SK-N-MC (cell line): ENCODE measurements at regions not wholly inside any gene's neighbourhood (a gene's known extent, or its start where the extent isn't known, plus 50 kb on each side); places are given as distances from the start of the nearest gene placed in this dataset.

Source experiments
- DNase-seq: peaks from one replicate; pipeline ENCODE4 v3.0.0-alpha.2; 2011; ENCODE audit warnings: low read depth, low spot score
- H3K27ac ChIP-seq: fragments of 200-600 bp; sonication (generic); 2 replicates; pipeline ENCODE4 v1.5.1; 2016; ENCODE audit warnings: mixed run types
- H3K36me3 ChIP-seq: fragments of 200-600 bp; sonication (generic); 2 replicates; pipeline ENCODE4 v1.6.1; 2017; ENCODE audit warnings: antibody characterized with exemption, low read length, mixed read lengths; ENCODE audit not compliant: insufficient read depth
- H3K4me3 ChIP-seq: fragments of 200-600 bp; sonication (generic); 2 replicates; pipeline ENCODE4 v1.5.1; 2016
- H3K9ac ChIP-seq: fragments of 200-600 bp; sonication (generic); 2 replicates; pipeline ENCODE4 v1.8.0; 2017; ENCODE audit warnings: mixed run types, mixed read lengths; ENCODE audit not compliant: insufficient read length
- H3K9me3 ChIP-seq: fragments of 200-600 bp; sonication (generic); 2 replicates; pipeline ENCODE4 v1.6.1; 2017; ENCODE audit warnings: low read depth, mild to moderate bottlenecking, antibody characterized with exemption, low read length, moderate library complexity, mixed read lengths
- EZH2 ChIP-seq: fragments of 200-600 bp; sonication (generic); IDR thresholded peaks from one replicate; pipeline ENCODE4 v1.6.1; 2017; ENCODE audit warnings: antibody characterized with exemption
- FOXP2 ChIP-seq: optimal IDR thresholded peaks from 2 replicates; pipeline ENCODE3; 2011; ENCODE audit warnings: mild to moderate bottlenecking, moderate library complexity; ENCODE audit not compliant: insufficient read depth; ENCODE audit errors: extremely low read length, control extremely low read depth
- POLR2AphosphoS5 ChIP-seq: IDR thresholded peaks from 2 replicates; pipeline ENCODE4 v1.6.1; 2012; ENCODE audit warnings: mild to moderate bottlenecking, low read depth, low read length, borderline replicate concordance

DNA sequence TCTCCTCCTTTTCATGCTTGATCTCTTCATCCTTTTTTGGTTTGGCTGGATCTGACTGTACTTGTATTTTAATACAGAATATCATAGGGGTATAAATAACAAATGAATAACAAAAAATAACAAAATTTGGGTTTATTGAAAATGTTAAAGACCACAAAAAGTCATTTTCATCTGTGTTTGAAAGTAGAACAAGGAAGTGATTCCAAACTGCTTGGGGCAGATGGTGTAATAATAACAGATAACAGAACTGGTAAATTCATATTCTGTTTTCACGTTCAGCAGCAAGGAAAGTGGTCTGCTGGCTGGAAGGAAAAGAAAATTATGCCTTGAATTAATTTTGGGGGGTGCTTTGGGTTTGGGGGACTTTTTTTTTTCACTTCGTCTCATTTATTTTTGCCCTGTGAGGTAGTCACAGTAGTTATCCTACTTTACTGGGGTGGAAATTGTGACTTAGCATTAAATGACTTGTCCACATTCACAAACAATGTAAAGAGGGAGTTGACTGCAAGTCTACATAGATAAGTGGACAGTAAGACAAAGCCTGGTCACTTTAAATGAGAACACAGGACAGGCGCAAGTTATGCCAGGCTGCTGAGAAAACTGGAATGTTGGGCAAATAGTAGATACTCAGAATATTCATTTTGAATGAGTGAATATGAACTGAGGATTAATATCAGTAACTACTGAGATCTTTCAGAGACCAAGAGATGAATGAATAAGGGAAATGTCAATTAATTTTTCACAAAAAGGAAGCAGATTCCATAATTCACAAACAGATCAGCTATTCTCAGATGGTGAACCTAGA is 193.9 kb upstream of the CITED2 start:
- H3K9ac ChIP-seq = no peak overlapping the region
- DNase-seq = no peak
- no peaks in the 10 kb centered on the region for H3K36me3 ChIP-seq
- H3K4me3 ChIP-seq = no peak overlapping the region
- TF ChIP-seq EZH2 (no peak), FOXP2 (no peak), POLR2AphosphoS5 (no peak)
- H3K27ac ChIP-seq = no peak overlapping the region
- no peaks in the 10 kb centered on the region for H3K9me3 ChIP-seq

GRCh38 chr6:139567095-139567494 is 192.6 kb upstream of the CITED2 start:
- Histone ChIP-seq H3K27ac (no peak overlapping the region), H3K4me3 (no peak overlapping the region), H3K36me3 (no peaks in the 10 kb centered on the region), H3K9me3 (no peaks in the 10 kb centered on the region), H3K9ac (no peak overlapping the region)
- DNase-seq = no peak
- TF ChIP-seq FOXP2 = no peak
- TF ChIP-seq POLR2AphosphoS5 = no peak
- no peak for TF ChIP-seq EZH2

- Histone ChIP-seq H3K4me3 (no peak overlapping the region), H3K27ac (no peak overlapping the region), H3K36me3 (no peaks in the 10 kb centered on the region), H3K9ac (no peak overlapping the region), H3K9me3 (no peaks in the 10 kb centered on the region)
- DNase-seq = no peak
- TF ChIP-seq POLR2AphosphoS5 = no peak
- TF ChIP-seq EZH2 = no peak
- no peak for TF ChIP-seq FOXP2
These were observed 191.1 kb upstream of the CITED2 start for GRCh38 chr6:139565591-139565990.

DNA sequence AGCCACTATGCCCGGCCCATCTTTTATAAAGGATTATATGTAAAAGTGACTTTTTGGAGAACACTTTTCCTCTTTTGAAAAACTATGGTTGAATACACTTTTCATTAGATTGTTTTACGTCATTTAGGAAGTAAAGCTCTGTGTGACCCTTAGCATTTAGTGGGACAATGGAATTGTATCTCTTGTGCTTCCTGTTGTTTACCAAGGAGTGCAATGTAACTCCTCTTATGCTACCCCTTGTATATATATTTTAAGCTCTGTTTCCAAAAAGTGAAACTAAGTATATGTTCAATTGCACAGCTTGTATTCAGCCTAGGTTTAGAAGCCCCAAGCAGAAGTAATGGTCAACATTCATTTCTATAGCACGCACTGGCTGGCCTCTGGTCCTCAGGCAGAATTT is 183.1 kb upstream of the CITED2 start:
- DNase-seq = no peak
- Histone ChIP-seq H3K9ac (no peak overlapping the region), H3K4me3 (no peak overlapping the region), H3K9me3 (no peaks in the 10 kb centered on the region), H3K36me3 (no peaks in the 10 kb centered on the region), H3K27ac (no peak overlapping the region)
- TF ChIP-seq FOXP2 = no peak
- no peak for TF ChIP-seq POLR2AphosphoS5
- no peak for TF ChIP-seq EZH2

GRCh38 chr6:139556532-139556931 is 182.1 kb upstream of the CITED2 start:
- Histone ChIP-seq H3K9me3 (no peaks in the 10 kb centered on the region), H3K4me3 (no peak overlapping the region), H3K36me3 (no peaks in the 10 kb centered on the region), H3K27ac (no peak overlapping the region), H3K9ac (no peak overlapping the region)
- no peak for DNase-seq
- TF ChIP-seq EZH2 = no peak
- no peak for TF ChIP-seq FOXP2
- no peak for TF ChIP-seq POLR2AphosphoS5

DNA sequence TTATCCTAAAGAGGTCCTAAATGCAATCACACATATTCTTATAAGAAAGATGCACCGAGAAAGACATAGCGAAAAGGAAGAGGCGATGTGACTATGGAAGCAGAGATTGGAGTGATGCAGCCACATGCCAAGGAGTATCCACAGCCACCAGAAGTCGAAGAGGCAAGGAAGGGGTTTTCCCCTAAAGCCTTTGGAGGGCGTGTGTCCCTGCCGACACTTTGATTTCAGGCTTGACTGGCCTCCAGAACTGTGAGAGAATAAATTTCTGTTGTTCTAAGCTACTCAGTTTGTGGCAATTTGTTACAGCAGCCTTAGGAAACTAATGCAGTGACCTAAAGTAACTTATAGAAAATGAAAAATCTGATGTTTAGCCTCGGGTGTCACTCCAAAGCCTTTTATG is 179.5 kb upstream of the CITED2 start:
- Histone ChIP-seq H3K9me3 (no peaks in the 10 kb centered on the region), H3K9ac (no peak overlapping the region), H3K27ac (no peak overlapping the region), H3K36me3 (no peaks in the 10 kb centered on the region), H3K4me3 (no peak overlapping the region)
- no peak for DNase-seq
- no peak for TF ChIP-seq FOXP2
- TF ChIP-seq EZH2 = no peak

DNA sequence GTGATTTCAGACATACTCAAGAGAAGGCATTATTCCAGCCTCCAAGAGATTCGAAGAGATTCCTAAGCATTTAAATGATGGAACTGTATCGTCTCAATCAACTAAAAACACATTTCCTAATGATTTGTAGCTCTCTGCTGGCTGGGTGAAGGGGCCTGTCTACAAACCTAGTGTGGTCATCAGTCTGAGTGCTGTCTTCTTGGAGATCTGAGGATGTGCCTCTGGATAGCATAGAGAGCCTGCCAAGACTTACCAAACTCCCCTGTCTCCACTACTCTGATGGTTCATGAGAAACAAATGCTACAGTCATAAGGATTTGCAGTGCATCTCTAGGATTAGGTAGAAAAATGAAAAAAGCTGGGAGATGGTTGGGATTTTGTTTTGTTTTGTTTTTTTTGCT is 176.9 kb upstream of the CITED2 start:
- Histone ChIP-seq H3K9me3 (no peaks in the 10 kb centered on the region), H3K4me3 (no peak overlapping the region), H3K9ac (no peak overlapping the region), H3K36me3 (no peaks in the 10 kb centered on the region), H3K27ac (no peak overlapping the region)
- no peak for DNase-seq
- TF ChIP-seq POLR2AphosphoS5 (no peak), EZH2 (no peak), FOXP2 (no peak)

GRCh38 chr6:139550361-139550760 is 175.9 kb upstream of the CITED2 start:
- Histone ChIP-seq H3K9ac (no peak overlapping the region), H3K9me3 (no peaks in the 10 kb centered on the region), H3K36me3 (no peaks in the 10 kb centered on the region), H3K27ac (no peak overlapping the region), H3K4me3 (no peak overlapping the region)
- DNase-seq = no peak
- TF ChIP-seq POLR2AphosphoS5 = no peak
- TF ChIP-seq FOXP2 = no peak
- TF ChIP-seq EZH2 = no peak

DNA sequence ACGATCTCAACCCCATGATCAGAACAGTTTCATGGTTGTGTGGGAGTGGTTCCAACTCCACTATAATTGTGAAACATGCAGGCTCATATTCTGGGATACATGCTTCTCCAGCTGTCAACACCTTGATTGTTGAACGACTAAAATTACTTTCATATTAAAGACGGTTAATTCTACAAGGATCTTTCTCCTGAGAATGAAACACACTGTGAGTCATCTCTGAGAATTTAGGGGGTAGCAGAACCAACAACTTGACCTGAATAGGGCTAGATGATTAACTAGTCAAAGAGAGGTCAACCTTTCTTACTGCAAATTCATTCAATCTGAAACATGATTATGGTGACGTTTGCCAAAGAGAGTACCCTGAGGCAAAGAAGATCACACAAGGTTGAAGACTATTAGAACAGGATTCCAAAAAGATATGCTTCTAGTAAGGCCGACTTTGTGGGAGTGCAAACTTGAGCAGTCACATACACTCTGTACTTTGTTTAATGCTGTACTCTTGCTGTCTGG is 175.2 kb upstream of the CITED2 start:
- no peaks in the 10 kb centered on the region for H3K36me3 ChIP-seq
- H3K27ac ChIP-seq = no peak overlapping the region
- H3K9me3 ChIP-seq = no peaks in the 10 kb centered on the region
- H3K4me3 ChIP-seq = no peak overlapping the region
- H3K9ac ChIP-seq = no peak overlapping the region
- no peak for DNase-seq
- TF ChIP-seq POLR2AphosphoS5 (no peak), FOXP2 (no peak), EZH2 (no peak)
